ENCODE measurements at regions not wholly inside any gene's neighbourhood (a gene's known extent, or its start where the extent isn't known, plus 50 kb on each side); places are given as distances from the start of the nearest gene placed in this dataset.
A peak's percentile ranks its signal among the peaks of the same experiment; 100 is the strongest.

DNA sequence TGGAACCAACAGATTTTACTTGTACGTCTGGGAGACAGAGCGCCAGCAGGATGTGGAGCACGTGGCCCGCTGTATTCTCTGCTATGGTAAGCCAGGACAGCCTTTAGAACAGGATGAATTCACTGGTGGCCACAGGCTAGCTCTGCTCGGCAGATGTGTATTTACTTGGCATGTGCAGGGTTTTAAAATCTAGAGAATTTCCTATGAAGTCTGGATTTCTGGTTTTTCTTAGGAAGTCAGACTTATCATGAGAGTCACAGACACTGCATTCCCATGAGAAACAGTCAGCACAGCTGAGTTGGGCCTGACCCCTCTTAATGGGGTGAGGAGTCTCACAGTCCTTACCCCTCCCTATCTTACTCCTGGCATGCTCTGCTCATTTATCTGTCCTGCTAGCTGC, 84.6 kb upstream of the COL6A5 start:
- no peak for DNase-seq (ENCODE audit: low read depth in 2 of 2)

DNA sequence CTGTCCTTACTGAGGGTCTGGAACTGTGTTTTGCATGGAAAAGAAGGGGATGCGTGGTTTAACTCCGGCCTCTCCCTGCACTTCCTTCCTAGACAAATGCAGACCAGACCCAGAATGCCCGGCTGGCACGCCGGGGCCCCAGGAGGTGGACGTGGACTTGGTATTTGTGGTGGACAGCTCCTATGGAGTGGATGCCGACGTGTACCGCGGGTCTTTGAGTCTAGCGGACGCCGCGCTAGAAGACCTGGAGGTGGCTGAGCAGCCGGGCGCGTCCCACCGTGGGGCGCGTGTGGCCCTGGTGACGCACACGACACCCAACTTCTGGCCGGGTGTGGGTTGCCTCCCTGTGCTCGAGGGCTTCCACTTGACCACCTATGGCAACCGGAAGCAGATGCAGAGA, 81.8 kb upstream of the COL6A5 start:
- DNase-seq (ENCODE audit: low read depth in 2 of 2) = no peak

DNA sequence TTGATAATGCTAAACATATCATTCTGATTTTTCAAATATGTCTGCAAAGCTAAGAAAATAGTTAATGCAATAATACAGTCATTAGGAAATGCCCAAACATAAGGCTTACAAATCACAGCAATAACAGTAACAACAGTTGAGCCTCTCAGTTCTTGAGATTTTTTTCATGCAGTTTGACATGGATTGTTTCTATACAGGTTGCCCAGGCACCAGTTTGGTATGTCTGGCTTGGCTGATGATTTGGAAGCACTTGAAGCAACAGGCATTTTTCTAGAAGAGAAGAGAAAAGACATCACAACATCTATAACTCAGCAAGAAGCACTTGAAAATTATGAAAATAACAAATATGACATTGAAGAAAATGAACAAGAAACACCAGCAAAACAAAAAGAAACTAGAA, 78.7 kb upstream of the COL6A5 start:
- no peak for DNase-seq (ENCODE audit: low read depth in 2 of 2)

DNA sequence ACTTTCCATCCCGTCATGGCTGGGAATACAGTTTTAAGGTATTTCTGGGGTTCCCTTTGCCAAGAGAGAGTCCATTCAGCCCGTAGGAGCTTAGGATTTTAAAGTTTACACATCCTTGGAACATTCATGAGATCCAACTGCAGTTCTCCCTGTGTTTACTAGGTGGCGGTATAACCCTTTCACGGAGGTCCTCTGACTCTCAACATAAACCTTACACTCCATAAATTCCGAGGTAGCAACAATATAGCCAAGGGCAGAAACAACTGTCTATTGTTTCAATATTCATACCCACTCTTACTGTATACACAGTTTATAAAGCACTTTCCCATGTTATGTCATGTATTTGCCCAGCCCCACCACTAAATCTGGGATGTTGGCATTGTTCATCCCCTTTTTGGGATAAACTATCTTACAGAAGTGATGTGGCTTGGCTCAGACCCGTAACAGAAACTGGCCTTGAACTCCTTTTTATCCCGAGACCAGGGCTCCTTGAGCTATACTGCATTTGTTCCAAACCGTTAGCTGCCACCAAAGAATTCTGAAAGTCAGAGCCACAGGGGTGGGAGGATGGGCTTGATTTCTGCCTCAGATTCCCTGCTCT, 69.2 kb upstream of the COL6A5 start:
- peak; percentile 28 for DNase-seq (ENCODE audit: low read depth in 2 of 2)

DNA sequence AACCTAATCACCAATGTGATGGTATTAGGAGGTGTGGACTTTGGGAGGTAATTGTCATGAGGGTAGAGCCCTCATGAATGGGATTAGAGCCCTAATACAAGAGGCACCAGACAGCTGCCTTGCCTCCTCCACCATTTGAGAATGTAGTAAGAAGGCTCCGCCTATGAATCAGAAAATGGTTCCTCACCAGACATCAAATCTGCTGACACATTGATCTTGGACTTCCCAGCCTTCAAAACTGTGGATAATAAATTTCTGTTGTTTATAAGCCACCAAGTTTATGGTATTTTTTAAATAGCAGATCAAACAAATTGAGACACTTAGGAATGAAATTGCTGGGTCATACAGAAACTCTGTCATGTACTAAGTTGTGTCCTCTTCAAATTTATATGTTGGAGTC, 56.8 kb upstream of the COL6A5 start:
- DNase-seq (ENCODE audit: low read depth in 2 of 2) = no peak

DNA sequence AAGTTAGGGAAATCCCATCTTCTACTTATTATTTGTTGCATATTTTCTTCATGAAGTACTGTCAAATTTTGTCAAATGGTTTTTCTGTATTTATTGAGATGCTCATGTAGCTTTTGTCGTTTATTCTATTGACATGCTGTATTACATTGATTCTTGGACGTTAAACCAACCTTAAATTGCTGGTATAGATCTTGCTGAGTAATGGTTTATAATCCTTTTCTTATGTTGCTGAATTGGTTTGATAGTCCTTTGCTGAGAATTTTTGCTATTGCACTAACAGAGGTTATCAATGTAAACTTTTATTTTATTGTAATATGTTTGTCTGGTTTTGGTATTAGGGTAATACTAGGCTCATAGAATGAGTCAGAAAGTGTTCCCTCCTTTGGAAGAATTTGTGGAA, 54.3 kb upstream of the COL6A5 start:
- no peak for DNase-seq (ENCODE audit: low read depth in 2 of 2)

DNA sequence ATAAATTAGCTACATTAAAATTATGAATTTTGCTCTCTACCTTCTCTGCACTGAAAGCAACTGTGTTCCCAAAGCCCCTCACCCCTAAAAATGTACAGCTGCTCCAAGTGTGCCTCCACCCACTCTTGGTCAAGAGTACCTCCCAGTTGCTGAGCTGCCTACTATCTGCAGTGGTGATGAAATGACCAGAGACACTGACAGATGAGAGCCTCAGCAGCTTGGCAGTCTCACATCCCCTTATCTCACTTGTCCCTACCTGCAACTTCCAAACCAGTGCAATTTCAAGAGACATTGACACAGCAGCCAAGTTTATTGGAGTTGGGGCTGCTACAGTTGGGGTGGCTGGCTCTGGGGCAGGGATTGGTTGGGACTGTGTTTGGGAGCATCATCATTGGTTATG, 52.2 kb upstream of the COL6A5 start:
- no peak for DNase-seq (ENCODE audit: low read depth in 2 of 2)
